Ishikawa (cell line): ENCODE measurements at regions not wholly inside any gene's neighbourhood (a gene's known extent, or its start where the extent isn't known, plus 50 kb on each side); places are given as distances from the start of the nearest gene placed in this dataset.

Source experiments
- CEBPB ChIP-seq: IDR thresholded peaks from 2 replicates; pipeline ENCODE4 v1.6.1; 2012
- EGR1 ChIP-seq: IDR thresholded peaks from 2 replicates; pipeline ENCODE4 v1.6.1; 2012
- FOXM1 ChIP-seq: IDR thresholded peaks from 2 replicates; pipeline ENCODE4 v1.6.1; 2012; ENCODE audit warnings: low read depth, borderline replicate concordance
- NFIC ChIP-seq: IDR thresholded peaks from 2 replicates; pipeline ENCODE4 v1.6.1; 2012
- RAD21 ChIP-seq: IDR thresholded peaks from 2 replicates; pipeline ENCODE4 v1.6.1; 2012; ENCODE audit warnings: low read depth
- TAF1 ChIP-seq: IDR thresholded peaks from 2 replicates; pipeline ENCODE4 v1.6.1; 2012; ENCODE audit warnings: low read depth, mild to moderate bottlenecking
- YY1 ChIP-seq: IDR thresholded peaks from 2 replicates; pipeline ENCODE4 v1.6.1; 2012; ENCODE audit warnings: low read depth
- ZBTB7A ChIP-seq: IDR thresholded peaks from 2 replicates; pipeline ENCODE4 v1.6.1; 2012; ENCODE audit warnings: low read depth
- TF ChIP-seq, protein P1 (sequence below): IDR thresholded peaks from 2 replicates; pipeline ENCODE4 v1.6.1; 2012

DNA sequence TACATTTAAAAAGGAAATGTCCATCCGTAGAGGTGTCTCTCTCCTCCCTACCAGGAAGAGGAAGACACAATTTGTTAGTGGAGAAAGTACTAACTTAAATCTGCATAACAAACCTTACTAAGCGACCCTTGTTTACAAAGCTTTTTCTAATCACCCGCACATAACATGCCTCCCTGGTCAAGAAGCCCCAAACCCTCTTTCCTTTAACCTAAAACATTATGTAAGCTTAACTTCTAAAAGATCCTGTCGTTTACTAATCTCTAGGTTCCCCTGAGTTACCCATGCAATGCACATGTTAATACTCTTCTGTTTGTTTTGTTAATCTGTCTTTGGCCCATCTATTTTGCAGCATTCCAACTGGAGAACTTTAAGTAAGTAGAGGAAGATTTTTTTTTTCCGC lies 630.3 kb upstream of the NRXN1 start:
- no peak for TF ChIP-seq FOXM1
- no peak for TF ChIP-seq RAD21
- no peak for TF ChIP-seq TAF1
- TF ChIP-seq, protein P1, sequence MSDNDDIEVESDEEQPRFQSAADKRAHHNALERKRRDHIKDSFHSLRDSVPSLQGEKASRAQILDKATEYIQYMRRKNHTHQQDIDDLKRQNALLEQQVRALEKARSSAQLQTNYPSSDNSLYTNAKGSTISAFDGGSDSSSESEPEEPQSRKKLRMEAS, result no peak
- TF ChIP-seq CEBPB, result no peak
- no peak for TF ChIP-seq ZBTB7A
- no peak for TF ChIP-seq EGR1
- TF ChIP-seq NFIC, result no peak
- TF ChIP-seq YY1, result no peak
